ENCODE measurements at regions not wholly inside any gene's neighbourhood (a gene's known extent, or its start where the extent isn't known, plus 50 kb on each side); places are given as distances from the start of the nearest gene placed in this dataset.
A peak's percentile ranks its signal among the peaks of the same experiment; 100 is the strongest.

DNA sequence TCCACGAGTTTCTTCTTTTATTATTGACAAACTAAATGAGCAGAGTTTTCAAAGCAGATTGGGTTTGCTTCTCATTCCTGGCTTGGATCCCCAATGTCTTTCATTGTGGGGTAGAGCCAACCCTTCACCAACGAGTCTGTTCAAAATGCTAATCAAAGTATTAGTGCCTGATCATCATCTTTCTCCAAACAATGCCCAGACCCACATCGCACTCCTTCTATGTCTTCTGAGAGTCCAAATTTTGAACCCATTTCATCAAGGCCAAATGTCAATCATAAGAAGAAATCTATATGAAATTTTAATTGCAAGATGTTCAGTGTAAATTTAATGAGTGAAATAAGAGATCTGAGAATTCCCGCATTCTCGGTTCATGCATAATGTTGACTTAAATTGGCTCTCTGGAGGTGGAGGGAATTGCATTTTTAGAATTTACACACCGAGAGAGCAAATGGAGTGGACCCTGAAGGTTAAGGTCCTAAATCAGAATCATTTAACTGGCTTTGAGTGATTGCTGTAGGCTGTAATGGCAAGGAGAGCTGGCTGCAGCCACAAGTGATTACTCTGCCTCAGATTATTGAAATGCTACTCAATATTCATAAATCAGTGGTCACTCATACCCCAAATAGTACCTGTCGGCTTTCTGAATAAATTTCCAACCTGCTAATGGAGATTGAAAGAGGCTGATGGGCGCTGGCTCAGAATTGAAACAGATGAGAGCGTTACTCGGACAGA lies 602.9 kb downstream of the TYW1 start:
- Histone ChIP-seq H3K27ac (no peak overlapping the region), H3K4me3 (no peak overlapping the region), H3K27me3 (no peaks in the 10 kb centered on the region), H3K9me3 (no peaks in the 10 kb centered on the region), H3K36me3 (no peaks in the 10 kb centered on the region), H3K4me1 (no peaks in the 10 kb centered on the region)
- intact Hi-C loops (cut with DNase I): no loop called here
- DNase-seq (no peak), ATAC-seq (no peak)
- TF ChIP-seq, protein P1, sequence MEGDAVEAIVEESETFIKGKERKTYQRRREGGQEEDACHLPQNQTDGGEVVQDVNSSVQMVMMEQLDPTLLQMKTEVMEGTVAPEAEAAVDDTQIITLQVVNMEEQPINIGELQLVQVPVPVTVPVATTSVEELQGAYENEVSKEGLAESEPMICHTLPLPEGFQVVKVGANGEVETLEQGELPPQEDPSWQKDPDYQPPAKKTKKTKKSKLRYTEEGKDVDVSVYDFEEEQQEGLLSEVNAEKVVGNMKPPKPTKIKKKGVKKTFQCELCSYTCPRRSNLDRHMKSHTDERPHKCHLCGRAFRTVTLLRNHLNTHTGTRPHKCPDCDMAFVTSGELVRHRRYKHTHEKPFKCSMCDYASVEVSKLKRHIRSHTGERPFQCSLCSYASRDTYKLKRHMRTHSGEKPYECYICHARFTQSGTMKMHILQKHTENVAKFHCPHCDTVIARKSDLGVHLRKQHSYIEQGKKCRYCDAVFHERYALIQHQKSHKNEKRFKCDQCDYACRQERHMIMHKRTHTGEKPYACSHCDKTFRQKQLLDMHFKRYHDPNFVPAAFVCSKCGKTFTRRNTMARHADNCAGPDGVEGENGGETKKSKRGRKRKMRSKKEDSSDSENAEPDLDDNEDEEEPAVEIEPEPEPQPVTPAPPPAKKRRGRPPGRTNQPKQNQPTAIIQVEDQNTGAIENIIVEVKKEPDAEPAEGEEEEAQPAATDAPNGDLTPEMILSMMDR (IDR thresholded peaks at IDR 0.05): no peak

DNA sequence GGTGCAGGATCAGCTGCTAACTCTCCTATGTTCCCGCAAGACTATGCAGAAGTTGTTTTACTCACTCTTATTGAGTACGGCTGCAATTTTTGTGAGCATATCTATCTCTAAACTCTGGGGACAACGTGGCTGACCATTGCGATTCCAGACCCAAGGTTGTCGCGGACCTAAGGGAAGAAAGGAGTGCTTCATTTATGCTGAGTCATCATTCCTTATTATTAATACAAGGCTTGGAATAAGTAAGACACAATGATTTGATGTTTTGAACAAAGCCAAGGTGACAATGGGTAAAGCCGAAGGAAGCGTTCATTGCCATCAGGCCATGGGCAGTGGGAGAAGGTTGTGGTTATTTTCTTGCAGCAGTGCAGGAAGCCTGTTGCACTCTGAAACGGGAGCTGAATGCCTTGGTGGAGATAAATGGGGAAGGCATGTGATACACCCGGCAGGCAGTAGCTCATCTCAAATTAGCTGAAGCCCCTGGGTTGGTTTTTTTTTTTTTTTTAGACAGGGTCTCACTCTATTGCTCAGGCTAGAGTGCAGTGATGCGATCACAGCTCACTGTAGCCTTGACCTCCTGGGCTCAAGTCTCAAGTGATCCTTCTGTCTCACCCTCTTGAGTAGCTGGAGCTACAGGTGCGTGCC lies 605.7 kb downstream of the TYW1 start:
- Histone ChIP-seq H3K36me3 (no peaks in the 10 kb centered on the region), H3K4me1 (no peaks in the 10 kb centered on the region), H3K27ac (no peak overlapping the region), H3K27me3 (no peaks in the 10 kb centered on the region), H3K9me3 (peaks cover 0 to 16% of the 10 kb centered on the region in 2 donors), H3K4me3 (no peak overlapping the region)
- TF ChIP-seq, protein P1 (IDR thresholded peaks at IDR 0.05): no peak
- ATAC-seq (no peak), DNase-seq (no peak)
- intact Hi-C loops (cut with DNase I): no loop called here

GRCh38 chr7:67604461-67605386 lies 608.1 kb downstream of the TYW1 start:
- Histone ChIP-seq H3K27me3 (no peaks in the 10 kb centered on the region), H3K36me3 (no peaks in the 10 kb centered on the region), H3K4me3 (no peak overlapping the region), H3K9me3 (peaks cover 0 to 16% of the 10 kb centered on the region in 2 donors), H3K4me1 (no peaks in the 10 kb centered on the region), H3K27ac (no peak overlapping the region)
- ATAC-seq (no peak), DNase-seq (peak in 1 of 4 donors; percentile 16)
- intact Hi-C loops (cut with DNase I): no loop called here
- TF ChIP-seq, protein P1 (IDR thresholded peaks at IDR 0.05): no peak

DNA sequence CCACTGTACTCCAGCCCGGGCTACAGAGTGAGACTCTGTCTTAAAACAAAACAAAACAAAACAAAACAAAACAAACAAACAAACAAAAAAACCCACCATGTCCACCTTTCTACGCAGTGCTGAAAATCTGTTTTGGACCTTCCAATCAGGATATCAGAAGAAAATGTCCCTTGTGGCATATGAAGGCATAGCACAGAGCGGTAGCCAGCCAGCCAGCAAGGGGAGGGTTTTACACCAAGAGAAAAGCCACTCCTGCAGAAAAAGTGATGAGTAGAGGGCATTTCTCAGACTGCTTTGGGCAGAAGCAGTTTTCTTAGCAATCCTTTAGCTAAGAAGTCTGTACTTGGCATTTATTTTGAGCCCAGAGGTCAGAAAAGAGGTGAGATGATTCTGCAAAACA lies 612.2 kb downstream of the TYW1 start:
- DNase-seq (no peak), ATAC-seq (no peak)
- intact Hi-C loops (cut with DNase I): no loop called here
- Histone ChIP-seq H3K27ac (no peak overlapping the region), H3K27me3 (no peaks in the 10 kb centered on the region), H3K4me3 (no peak overlapping the region), H3K9me3 (peaks cover 0 to 28% of the 10 kb centered on the region in 2 donors), H3K36me3 (no peaks in the 10 kb centered on the region), H3K4me1 (no peaks in the 10 kb centered on the region)
- TF ChIP-seq, protein P1 (IDR thresholded peaks at IDR 0.05): no peak

- intact Hi-C loops (cut with DNase I): no loop called here
- no peaks in the 10 kb centered on the region for H3K36me3 ChIP-seq
- peaks cover 0 to 15% of the 10 kb centered on the region in 2 donors for H3K9me3 ChIP-seq
- no peak overlapping the region for H3K27ac ChIP-seq
- TF ChIP-seq, protein P1 (IDR thresholded peaks at IDR 0.05): no peak
- H3K4me3 ChIP-seq: no peak overlapping the region
- no peaks in the 10 kb centered on the region for H3K27me3 ChIP-seq
- H3K4me1 ChIP-seq: no peaks in the 10 kb centered on the region
- no peak for ATAC-seq
- DNase-seq: no peak
These were observed 614.3 kb downstream of the TYW1 start for GRCh38 chr7:67610897-67611296.
